ENCODE measurements at regions not wholly inside any gene's neighbourhood (a gene's known extent, or its start where the extent isn't known, plus 50 kb on each side); places are given as distances from the start of the nearest gene placed in this dataset.

DNA sequence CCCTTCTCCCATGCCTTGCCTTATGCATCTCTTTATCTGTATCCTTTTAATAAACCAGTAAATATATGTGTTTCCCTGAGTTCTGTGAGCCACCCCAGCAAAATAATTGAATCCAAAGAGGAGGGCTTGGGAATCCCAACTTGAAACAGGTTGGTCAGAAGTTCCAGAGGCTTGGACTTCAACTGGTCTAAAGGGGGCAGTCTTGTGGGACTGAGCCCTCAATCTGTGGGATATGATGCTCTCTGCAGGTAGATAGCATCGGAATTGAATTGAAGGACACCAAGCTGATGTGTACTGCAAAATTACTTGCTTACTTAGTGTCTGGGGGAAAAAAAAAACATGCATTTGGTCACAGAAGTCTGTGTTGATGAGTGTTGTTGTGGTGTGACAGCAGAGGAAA lies 1033.5 kb upstream of the TMEFF2 start:
- Histone ChIP-seq H2AK5ac (ENCODE audit: low read depth, low read length) (no peak overlapping the region), H3K56ac (replicated peaks; ENCODE audit: insufficient read length, low read depth, low read length) (no peak overlapping the region), H4K91ac (replicated peaks; ENCODE audit: insufficient read length, low read length) (no peak overlapping the region), H2AFZ (ENCODE audit: low read length) (no peak overlapping the region), H3K4me3 (ENCODE audit: extremely low read depth in 1 of 4, insufficient read depth in 2 of 4, low read depth in 3 of 4, low read length in 4 of 4) (no peak overlapping the region), H4K8ac (ENCODE audit: extremely low read depth, insufficient read depth, low read length) (no peak overlapping the region), H3K4ac (replicated peaks; ENCODE audit: insufficient read length, low read depth, low read length) (no peak overlapping the region), H3K14ac (ENCODE audit: insufficient read length) (no peak overlapping the region), H3K18ac (ENCODE audit: extremely low read depth, low read length) (no peak overlapping the region), H3K9ac (replicated peaks in 1 of 4; ENCODE audit: extremely low read depth in 1 of 4, low read depth in 3 of 4, low read length in 3 of 4) (no peak overlapping the region), H3K23me2 (ENCODE audit: low read depth, low read length) (no peaks in the 10 kb centered on the region), H3K27me3 (replicated peaks in 1 of 4; ENCODE audit: control insufficient read depth in 3 of 4, extremely low read depth in 1 of 4, insufficient read depth in 3 of 4, low read length in 3 of 4) (no peaks in the 10 kb centered on the region), H4K5ac (ENCODE audit: insufficient read length, low read depth, low read length) (no peak overlapping the region), H3K4me1 (replicated peaks in 1 of 4; ENCODE audit: control insufficient read depth in 3 of 4, insufficient read depth in 4 of 4, low read length in 3 of 4) (no peaks in the 10 kb centered on the region), H3K36me3 (ENCODE audit: control insufficient read depth in 2 of 4, insufficient read depth in 4 of 4, low read length in 3 of 4) (no peaks in the 10 kb centered on the region), H3K23ac (ENCODE audit: insufficient read length) (no peak overlapping the region), H4K20me1 (replicated peaks in 1 of 2; ENCODE audit: control insufficient read depth in 1 of 2, insufficient read depth in 2 of 2, low read length in 2 of 2) (no peaks in the 10 kb centered on the region), H2BK12ac (ENCODE audit: low read depth, low read length) (no peak overlapping the region), H2BK20ac (ENCODE audit: low read length) (no peak overlapping the region), H2BK120ac (replicated peaks; ENCODE audit: low read depth, low read length) (no peak overlapping the region), H3K27ac (ENCODE audit: low read depth, low read length) (no peak overlapping the region), H3K4me2 (ENCODE audit: insufficient read depth in 1 of 2, low read depth in 2 of 2, low read length in 2 of 2) (no peak overlapping the region), H3K79me2 (ENCODE audit: control insufficient read depth in 1 of 2, insufficient read depth in 2 of 2, low read length in 2 of 2) (no peaks in the 10 kb centered on the region), H2BK5ac (ENCODE audit: low read depth, low read length) (no peak overlapping the region), H3K9me3 (ENCODE audit: insufficient read depth in 2 of 2, low read depth in 1 of 2, low read length in 1 of 2) (no peaks in the 10 kb centered on the region), H3K79me1 (ENCODE audit: low read depth, low read length) (no peaks in the 10 kb centered on the region), H2BK15ac (ENCODE audit: low read length) (no peak overlapping the region)
- ChIA-PET CTCF (ENCODE audit: partially characterized antibody) (interaction anchor here (0.6 to 2.2 kb wide), 12 partner anchors 10 to 796 kb away, joined by 3 to 17 read pairs (median 4); no protein-coding TSS in a partner anchor), POLR2A (ENCODE audit: partially characterized antibody) (no interaction called here)
- WGBS, 2 experiments (ENCODE audit: extremely low coverage in 1 of 2, insufficient coverage in 1 of 2, insufficient read length in 1 of 2, insufficient replicate concordance in 2 of 2, low coverage in 1 of 2, low lambda C conversion rate in 2 of 2, missing lambda C conversion rate in 1 of 2) = 92% methylated on average over 1 of the region's 1 CpG; no CpG with 5 or more reads in 1 of the 2 experiments
- no peak for TF ChIP-seq GTF2F1 (IDR thresholded peaks at IDR 0.05; ENCODE audit: borderline replicate concordance, low read depth, low read length)
- no peak for TF ChIP-seq SRF (IDR thresholded peaks at IDR 0.05; ENCODE audit: low read depth, low read length)
- peak; percentile 38 to 48; a peak in 3 of 4 replicates for TF ChIP-seq RAD21 (IDR thresholded peaks at IDR 0.05 in 1 of 2, conservative IDR thresholded peaks at IDR 0.05 in 1 of 2; ENCODE audit: low read depth in 2 of 2, low read length in 2 of 2)
- no peak for TF ChIP-seq MAFK (IDR thresholded peaks at IDR 0.05; ENCODE audit: low read depth, low read length)
- TF ChIP-seq CTCF (IDR thresholded peaks at IDR 0.05; ENCODE audit: control extremely low read depth in 1 of 3, insufficient read depth in 1 of 3, low read depth in 1 of 3, low read length in 3 of 3) = peak in 2 of 3 experiments; percentile 36 to 57; a peak in 3 of 4 replicates
- TF ChIP-seq MAX (IDR thresholded peaks at IDR 0.05) = no peak
- TF ChIP-seq CBX5 (IDR thresholded peaks at IDR 0.05; ENCODE audit: low read depth, low read length) = no peak
- no peak for TF ChIP-seq HDAC2 (IDR thresholded peaks at IDR 0.05; ENCODE audit: borderline replicate concordance in 1 of 2, low read depth in 2 of 2, low read length in 2 of 2)
- FAIRE-seq (no peak), DNase-seq (ENCODE audit: low read depth in 1 of 2, low spot score in 2 of 2) (no peak)
